Ammon's horn (tissue), 1 donor: ENCODE measurements at regions not wholly inside any gene's neighbourhood (a gene's known extent, or its start where the extent isn't known, plus 50 kb on each side); places are given as distances from the start of the nearest gene placed in this dataset.

Experiments used
- DNase-seq: peaks from one replicate; pipeline ENCODE4 v3.0.0-alpha.2; 2016; ENCODE audit warnings: low spot score

DNA sequence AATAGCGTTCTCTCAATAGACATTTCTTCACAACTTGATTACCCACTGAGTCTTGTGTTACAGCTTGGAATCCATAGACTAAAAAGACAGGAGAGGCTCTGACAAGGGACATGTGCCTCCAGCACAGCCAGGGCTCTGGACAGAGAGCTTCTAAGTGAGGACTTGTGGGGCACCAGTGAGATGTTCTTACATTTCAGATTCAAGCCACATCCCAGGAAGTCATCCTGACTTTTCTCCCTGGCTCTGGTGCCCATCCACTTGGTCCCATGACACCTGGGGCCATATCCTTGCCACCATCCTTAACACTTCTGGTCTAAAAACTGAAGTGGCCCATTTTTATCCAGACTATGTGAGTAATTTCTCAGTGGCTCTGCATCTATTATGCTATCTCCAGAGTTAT, 440.1 kb downstream of the TCERG1L start:
- no peak for DNase-seq

- no peak for DNase-seq
Measured at GRCh38 chr10:130873636-130874035, 437.9 kb downstream of the TCERG1L start.

DNA sequence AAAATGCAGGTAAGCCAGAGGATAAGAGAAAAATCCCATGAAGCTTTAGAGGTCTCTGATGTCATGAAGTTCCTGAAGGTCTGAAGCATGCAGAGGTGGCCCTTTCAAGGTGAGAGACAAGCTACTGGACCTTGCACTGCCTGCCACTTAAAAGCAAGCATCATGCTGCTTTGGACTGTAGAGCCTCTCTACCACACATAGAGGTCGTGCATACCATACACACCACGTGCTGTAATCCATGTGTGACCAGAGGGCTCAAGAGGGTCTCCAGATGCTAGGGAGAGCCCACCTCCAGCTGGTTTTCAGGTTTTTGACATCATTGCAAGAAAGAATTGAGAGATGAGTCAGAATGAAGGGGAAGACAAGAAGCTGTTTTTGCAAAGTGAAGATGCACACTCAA, 436.4 kb downstream of the TCERG1L start:
- DNase-seq, result no peak

- no peak for DNase-seq
Measured at GRCh38 chr10:130875897-130876472, 435.5 kb downstream of the TCERG1L start.

DNA sequence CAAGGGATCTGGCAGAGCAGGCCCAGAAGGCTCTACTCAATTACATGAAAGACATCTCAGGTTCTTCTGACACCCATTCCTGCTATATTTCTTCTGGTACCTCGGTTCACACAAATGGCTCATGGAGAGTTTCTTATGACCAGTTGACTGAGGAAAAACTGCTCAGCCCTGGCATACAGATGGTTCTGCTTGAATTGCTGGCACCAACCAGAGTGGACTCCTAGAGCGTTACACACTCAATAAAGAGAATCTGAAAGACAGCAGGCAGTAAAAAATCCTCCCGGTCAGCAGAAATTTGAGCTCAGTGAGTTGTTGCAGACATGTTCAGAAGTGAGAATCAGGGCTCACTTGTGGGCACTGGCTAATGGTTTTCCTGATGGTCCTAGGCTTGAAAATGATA, 434.4 kb downstream of the TCERG1L start:
- no peak for DNase-seq

GRCh38 chr10:130878131-130878530, 433.4 kb downstream of the TCERG1L start:
- no peak for DNase-seq

DNA sequence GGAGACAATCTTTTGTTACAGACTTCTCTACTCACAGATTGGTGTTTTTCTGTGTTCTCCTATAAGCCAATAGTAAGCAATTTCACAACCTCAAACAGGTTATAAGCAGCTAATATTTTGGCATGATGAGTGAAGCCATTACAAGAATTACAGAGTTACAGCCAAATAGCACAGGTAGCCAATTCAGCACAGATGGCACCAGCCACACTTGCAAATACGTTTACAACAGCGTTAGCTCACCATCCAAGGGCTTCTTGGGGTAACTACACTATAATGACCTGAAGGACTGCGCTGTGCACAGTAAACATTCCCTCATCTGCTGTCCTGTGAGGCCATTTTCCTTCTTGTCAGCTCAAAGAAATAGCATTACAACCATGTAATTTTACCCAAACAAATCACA, 428.6 kb downstream of the TCERG1L start:
- no peak for DNase-seq

- no peak for DNase-seq
Measured at GRCh38 chr10:130884456-130884855, 427.1 kb downstream of the TCERG1L start.

DNA sequence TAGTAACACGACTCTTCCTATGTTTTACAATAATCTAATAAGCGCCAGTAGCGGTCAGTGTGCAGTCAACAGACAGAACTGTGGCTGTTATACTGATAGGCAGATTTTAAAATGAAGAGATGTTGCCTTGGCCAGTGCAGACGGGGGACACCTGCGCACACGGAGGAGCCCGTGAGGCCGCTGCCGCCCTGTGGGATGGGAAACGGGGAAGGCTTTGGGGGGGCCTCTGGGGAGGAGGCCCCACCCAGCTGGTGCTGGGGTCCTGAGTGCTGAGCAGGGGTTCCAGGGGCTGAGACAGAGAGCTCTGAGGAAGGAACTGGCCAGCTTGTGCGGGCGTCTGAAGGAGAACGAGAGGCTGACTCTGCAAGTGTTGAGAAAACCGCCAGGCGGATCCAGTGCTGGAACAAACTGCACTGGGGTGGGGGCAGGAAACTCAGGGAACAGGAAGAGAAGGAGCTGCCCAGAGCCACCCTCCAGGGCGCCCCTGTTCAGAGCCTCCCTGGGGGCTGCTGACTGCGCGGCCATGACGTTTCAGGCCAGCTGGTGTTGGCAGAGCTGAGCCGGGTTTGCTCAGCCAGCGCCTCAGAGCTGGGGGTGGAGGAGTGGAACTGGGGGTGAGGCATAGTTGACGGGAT, 426.4 kb downstream of the TCERG1L start:
- peak; percentile 31 for DNase-seq

DNA sequence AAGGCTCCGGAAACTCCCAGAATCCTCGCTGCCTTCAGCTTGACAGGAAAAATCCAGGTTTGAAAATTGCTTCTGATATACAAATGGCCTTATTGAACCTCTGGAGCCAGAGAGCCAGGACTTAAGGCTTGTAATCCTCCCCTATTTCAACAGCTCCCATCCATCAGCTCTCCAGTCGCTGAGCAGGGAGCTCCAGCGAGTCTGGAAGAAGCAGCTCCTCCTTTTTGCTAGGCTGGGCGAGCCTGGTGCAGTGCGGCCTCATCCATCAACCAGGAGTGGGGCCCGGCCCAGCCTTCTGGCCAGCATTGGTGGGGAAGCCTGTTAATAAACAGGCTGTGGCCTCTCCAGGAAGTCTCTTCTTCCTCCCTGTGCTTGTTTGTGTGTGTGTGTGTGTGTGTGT, 424.4 kb downstream of the TCERG1L start:
- no peak for DNase-seq

DNA sequence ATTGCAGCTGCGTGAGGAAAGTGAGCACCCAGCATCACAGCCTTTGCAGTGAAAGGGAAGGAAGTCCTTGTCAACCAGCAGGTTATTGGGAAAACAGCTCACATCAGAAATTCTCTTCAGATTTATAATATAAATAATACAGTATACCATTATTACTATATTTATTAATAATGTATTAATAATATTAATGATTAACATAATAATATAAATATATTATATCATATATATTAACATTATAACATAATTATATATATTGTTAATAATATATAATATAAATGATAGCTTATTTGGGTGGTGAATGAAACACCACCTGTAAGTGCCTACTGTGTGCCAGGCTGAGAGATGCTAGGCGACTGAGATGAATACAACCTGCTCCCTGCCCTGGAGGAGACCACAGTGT, 423.0 kb downstream of the TCERG1L start:
- DNase-seq, result no peak

GRCh38 chr10:130889240-130889639, 422.3 kb downstream of the TCERG1L start:
- DNase-seq, result no peak

- no peak for DNase-seq
Measured at GRCh38 chr10:130889780-130890179, 421.7 kb downstream of the TCERG1L start.

DNA sequence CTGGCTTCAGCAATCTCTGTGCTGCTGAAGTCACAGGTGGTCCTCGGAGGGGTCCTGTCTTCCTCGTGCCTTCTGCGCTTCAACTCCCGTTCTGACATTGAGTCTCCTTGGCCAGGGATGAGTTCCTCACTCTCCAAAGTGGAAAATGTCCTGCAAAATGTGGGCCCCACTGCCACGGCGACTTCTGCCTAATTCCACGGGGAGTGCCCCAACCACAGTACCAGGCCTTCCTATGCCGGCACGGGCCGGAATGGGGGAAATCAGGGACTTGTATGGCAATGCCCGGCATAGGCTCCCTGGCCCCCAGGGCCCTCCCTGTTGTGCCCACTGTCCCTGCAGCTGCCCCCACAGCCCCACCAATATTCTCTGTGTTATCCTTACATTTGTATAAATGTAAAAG, 420.5 kb downstream of the TCERG1L start:
- DNase-seq, result no peak

DNA sequence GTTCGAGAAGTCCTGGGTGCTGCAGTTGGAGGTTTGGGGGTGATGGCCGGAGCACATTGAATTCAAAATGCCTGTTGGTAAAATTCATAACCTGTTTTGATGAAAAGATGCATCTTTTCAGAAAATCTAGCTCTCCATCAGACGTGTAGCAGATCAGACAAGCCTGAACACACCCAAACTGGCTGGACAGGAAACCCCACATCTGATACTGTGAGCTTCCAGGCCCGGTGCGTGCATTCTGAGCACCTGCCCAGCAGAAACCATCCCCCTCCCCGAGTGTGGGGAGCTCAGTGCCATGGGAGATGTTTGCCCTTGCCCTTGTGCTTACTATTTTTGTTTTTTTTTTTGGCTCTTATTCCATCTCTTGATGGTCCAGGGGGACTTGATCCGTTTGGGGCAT, 417.1 kb downstream of the TCERG1L start:
- DNase-seq, result no peak

GRCh38 chr10:130895161-130895560, 416.4 kb downstream of the TCERG1L start:
- DNase-seq, result no peak

- DNase-seq, result no peak
Measured at GRCh38 chr10:130897815-130898214, 413.7 kb downstream of the TCERG1L start.

GRCh38 chr10:130898381-130898780, 413.1 kb downstream of the TCERG1L start:
- no peak for DNase-seq

DNA sequence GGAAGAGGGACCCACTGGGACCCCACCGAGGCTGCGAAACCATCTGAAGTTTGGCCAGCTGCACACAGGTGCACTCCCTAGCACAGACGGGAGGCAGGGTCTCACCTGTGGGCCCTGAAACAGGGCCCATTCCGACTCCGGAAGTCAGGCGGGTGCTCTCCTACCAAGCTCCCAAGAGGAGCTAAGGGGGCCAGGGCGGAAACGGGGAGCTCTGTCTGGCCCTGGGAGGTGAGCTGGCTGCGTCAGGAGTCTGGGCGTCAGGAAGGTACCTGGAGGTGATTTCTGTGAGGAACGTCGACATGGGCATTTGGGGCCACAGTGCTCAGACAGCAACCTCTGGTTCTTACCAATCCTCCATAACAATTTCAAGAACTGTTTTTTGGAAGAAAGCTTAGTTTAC, 411.7 kb downstream of the TCERG1L start:
- no peak for DNase-seq

- DNase-seq, result no peak
Measured at GRCh38 chr10:130900441-130901160, 410.9 kb downstream of the TCERG1L start.

- DNase-seq, result no peak
Measured at GRCh38 chr10:130901311-130902165, 410.0 kb downstream of the TCERG1L start.

DNA sequence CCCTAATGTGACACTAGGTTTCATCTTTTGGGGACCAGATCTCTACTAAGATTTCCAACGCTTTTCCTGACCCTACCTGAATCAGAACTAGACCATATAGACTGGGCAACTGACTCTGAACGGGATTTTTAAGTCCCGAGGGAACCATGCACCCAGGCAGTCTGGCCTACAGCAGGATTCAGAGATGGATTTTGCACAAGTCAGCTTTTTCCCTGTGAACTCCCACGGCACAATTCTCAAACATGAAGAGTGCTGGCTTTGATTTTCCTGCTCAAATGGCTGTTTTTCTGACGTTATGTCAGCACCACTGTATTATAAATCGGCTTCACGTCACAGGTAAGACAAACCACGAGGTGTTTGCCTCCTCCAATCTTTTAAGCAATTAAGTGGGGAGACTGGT, 409.1 kb downstream of the TCERG1L start:
- DNase-seq, result no peak

DNA sequence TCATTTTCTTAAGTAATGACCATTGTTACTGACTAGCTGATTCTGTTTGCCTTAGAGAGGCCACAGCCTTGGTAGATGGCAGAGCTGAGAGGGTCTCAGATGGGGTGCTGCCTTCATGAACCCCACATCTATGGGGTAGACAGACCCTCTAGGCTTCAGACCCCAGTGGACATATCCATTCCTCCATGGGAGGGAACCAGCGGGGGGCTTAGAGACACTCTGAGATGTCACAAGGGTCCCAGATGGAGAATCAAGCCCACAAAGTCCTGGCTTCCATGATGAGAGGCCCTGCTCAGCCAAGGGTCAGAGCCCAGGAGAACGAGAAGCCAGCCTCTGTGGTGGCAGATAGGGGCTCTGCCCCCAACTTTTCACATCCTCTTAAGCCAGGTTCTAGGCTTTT, 408.6 kb downstream of the TCERG1L start:
- no peak for DNase-seq
